DMS153 (cell line): ENCODE measurements at regions not wholly inside any gene's neighbourhood (a gene's known extent, or its start where the extent isn't known, plus 50 kb on each side); places are given as distances from the start of the nearest gene placed in this dataset.
"Not testable (repeated sequence)": the region's sequence is repeated elsewhere in the genome, so short reads cannot be mapped to it uniquely, and the experiment has no call there.

Source experiments
- DNase-seq: peaks from one replicate; lab custom pipeline; 2025; lab: John Stamatoyannopoulos, UW

- no peak for DNase-seq
Observed at GRCh38 chr5:124894541-124894940, 148.1 kb upstream of the ZNF608 start.

- no peak for DNase-seq
Observed at GRCh38 chr5:124895236-124895635, 148.8 kb upstream of the ZNF608 start.

GRCh38 chr5:124901081-124901480, 154.6 kb upstream of the ZNF608 start:
- DNase-seq: no peak

GRCh38 chr5:124902097-124902821, 155.8 kb upstream of the ZNF608 start:
- DNase-seq: peak; percentile 44

DNA sequence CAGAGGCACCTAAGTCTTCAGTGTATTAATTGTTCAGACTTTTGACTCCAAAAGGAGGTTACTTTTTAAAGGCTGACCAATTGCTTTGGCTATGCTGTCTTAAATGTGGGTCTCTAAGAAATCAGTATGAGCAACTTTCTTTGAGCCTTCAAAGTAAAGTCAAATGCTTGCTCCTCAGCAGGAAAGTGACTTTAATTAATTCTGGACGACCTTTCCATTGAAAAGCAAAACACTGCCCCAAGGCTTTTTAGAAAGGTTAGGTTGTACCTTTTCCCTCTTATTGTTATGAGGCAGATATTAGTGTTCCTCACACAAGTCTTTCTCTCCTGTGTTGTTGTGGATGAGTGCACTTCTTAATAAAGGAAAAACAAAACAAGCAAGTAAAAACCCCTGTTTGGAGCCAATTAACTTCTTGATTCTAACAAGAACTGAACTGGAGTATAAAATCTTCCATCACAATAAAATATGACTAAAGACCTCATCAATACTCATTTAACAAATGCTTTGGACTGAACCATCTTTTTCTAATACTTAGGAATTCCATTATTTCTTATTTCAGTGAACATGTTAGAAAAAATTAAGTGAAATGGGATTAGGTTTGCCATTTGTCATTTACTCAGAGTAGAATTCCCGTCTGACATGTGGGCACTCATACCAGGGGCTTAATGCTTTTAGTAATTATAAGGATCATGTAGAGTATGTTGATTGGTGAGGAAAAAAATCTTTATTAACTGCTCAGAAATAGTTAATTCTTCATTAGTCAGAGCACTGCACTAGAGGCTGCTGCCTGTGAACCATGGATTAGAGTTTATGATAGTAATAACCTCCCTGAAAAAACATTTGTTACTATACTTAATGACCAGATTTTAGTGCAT, 159.1 kb upstream of the ZNF608 start:
- no peak for DNase-seq

DNA sequence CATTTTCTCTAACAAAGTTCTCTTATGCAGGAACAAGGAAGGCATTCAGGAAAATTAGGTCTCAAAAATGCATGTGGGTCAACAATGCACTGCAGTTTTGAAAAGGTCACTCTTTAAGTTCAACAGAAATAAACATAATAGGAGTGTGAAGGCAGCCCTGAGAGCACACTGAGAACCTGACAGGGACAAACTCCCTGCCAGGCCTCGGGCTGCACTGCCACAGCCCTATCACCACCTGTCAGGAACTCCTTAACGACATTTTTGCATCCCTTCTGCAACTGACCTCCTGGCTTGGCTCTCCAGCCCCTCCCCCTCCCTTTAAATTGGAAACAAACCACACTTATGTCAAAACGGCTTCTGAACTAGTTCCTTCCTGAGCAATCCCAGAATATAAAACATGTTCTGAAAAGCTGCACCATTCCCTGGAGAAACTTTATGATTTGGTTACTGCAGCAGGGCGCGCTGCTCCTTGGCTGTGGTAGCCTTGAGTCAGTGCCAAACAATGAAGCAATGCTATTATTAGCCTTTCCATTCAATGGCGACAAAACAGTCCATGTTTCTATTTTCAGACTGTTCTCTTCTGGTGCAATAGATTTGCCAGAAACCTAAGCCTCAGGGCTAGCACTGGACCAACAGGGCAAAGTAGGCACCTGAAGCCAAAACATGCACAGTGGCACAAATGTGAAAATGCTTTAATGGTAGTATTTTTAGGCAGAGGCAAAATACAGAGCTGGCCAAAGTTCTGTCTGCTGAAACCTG, 160.1 kb upstream of the ZNF608 start:
- peak; percentile 47 for DNase-seq

GRCh38 chr5:124907098-124907644, 160.7 kb upstream of the ZNF608 start:
- DNase-seq: no peak

DNA sequence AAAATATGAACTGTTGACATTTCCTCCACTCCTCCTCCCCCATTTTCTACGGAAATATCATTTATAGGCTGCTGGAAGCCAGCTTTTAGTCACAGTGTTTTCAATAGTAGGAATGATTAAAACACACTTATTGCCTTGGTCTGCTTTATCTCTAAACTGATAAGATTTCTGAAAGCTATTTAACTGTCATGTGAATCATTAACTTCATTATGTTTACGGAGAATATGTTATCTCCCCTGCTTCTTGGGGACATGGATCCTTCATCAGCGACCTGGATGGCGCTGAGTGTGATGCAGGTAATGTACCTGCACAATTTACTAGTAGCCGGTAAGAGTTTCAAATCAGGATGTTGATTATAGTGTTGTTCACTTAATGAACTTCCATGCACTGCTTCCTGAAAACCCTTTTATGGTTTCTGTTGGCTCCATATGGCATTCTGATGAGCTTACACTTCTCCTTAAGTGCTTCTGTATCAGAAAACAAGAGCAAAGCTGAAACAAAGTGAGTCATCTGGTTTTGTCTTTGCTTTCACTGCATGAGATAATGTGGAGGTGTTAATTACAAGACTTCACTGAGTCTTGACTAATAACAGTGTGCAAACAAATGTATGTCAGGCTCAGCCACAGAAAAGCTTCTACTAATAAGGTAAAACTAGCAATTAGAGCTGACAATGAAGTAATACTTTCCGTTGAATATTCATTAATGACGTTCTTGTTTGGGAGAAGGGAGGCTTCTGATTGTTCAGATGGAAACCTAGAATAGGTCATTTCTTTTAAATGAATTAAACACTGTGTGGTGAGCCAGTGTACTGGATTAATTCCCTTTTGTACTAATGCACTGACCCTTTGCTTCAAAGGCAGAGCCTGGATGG, 162.4 kb upstream of the ZNF608 start:
- DNase-seq: peak; percentile 28

DNA sequence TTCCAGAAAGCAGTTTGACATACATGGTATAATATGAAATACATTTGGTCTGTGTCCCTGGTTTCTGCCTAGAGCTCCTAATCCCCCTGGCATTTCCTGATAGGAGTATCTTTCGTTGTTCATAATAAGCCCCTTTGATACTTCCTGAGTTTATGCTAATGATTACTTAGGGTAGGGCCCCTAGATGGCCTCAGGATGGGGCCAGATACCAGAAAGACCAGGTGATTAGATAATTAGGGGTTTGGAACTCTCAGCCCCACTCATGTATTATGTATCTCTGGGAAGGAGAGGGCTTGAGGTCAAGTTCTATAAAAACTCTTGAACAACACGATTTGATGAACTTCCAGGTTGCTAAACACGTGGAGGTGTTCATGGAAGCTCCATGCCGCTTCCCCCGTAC, 163.3 kb upstream of the ZNF608 start:
- no peak for DNase-seq

- DNase-seq: no peak
Observed at GRCh38 chr5:124910354-124911016, 164.0 kb upstream of the ZNF608 start.

DNA sequence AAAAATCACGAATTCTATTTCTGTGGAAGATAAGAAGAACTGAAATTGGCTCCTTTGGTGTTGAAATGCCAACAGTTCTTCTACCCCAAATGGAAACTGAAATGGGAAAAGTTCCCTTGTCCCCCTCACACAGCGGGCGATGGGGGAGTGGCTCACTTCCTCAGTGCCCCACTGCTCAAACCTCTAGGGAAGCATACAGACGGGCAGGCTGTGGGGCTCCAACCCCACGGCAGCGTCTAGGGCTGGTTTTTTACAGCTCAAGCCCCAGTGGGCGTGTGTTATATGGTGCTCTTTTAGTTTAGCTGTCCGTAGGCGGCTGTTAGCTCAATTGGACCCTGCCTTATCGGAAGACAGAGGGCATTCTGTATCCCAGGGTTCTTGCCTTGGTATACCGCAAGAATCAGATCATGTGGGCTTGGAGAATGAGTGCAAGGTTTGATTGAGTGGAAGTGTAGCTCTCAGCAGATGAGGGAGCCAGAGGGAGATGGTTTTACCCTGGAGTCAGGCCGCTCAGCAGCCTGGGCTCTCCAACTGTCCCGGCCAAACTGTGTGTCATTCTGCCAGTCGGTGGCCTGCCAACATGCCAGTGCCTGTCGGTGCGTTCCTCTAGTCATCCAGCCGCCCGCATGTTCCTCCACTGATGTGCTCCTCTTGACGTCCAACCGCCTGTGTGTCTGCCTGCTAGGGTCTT, 166.3 kb upstream of the ZNF608 start:
- DNase-seq: no peak

DNA sequence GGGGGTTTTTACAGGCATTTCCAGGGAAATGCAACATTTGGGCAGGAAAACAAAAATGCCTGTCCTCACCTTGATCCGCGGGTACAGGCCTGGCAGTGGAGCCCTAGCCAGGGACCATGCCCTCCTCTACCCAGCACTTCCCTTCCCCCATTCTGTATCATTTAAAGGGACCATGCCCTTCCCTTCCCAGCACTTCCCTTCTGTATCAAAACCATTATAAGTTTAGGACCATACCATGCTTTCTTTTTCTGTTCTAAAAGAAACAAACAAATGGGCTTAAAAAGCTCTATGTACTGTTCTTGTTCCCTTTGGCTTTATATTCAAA, 166.9 kb upstream of the ZNF608 start:
- DNase-seq: no peak

GRCh38 chr5:124916313-124916712, 169.9 kb upstream of the ZNF608 start:
- DNase-seq: not testable (repeated sequence)

- DNase-seq: no peak
Observed at GRCh38 chr5:124918618-124919017, 172.2 kb upstream of the ZNF608 start.

GRCh38 chr5:124919076-124919475, 172.6 kb upstream of the ZNF608 start:
- DNase-seq: no peak

- DNase-seq: no peak
Observed at GRCh38 chr5:124919747-124920525, 173.5 kb upstream of the ZNF608 start.

GRCh38 chr5:124920909-124921666, 174.6 kb upstream of the ZNF608 start:
- DNase-seq: no peak

DNA sequence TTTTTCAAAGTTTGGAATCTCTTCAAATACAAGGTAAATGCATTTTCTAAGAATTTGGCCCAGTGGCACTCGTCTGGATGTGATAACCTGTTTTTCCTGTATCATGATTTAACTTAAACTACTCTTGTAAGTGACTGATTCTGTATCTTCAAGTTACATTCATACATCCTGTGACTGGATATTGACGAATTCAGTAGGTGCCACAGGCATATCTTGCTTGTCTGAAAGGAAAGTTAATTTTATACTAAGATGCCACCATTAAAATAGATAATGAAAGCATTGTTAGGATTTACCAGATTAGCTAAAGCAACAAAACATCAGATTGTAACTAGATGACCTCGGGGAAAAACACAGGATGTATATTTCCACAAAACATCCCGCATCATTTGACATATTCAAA, 175.3 kb upstream of the ZNF608 start:
- DNase-seq: no peak
